Tibial nerve (tissue), 4 donors: ENCODE measurements at regions not wholly inside any gene's neighbourhood (a gene's known extent, or its start where the extent isn't known, plus 50 kb on each side); places are given as distances from the start of the nearest gene placed in this dataset.

ENCODE experiments used
- EP300 ChIP-seq, 2 donors: sonication (generic); formaldehyde crosslinking; IDR thresholded peaks; one replicate each; pipeline ENCODE4 v1.6.1; 2017; ENCODE audit warnings: antibody characterized with exemption in 2 of 2, mild to moderate bottlenecking in 1 of 2
- POLR2A ChIP-seq, 2 donors: fragments of 450-650 bp; IDR thresholded peaks; one replicate each; pipeline ENCODE4 v1.6.1; 2017; ENCODE audit warnings: antibody characterized with exemption in 2 of 2, mild to moderate bottlenecking in 2 of 2, moderate library complexity in 2 of 2
- TF ChIP-seq, protein P1 (sequence below), 5 experiments: fragments of 200-600 bp in 3 of 5; fragments of 450-650 bp in 2 of 5; sonication (generic) in 3 of 5; IDR thresholded peaks; one replicate each; pipeline ENCODE4 v1.5.1; 2016 to 2019; ENCODE audit warnings: antibody characterized with exemption in 5 of 5, mild to moderate bottlenecking in 3 of 5, moderate library complexity in 2 of 5

DNA sequence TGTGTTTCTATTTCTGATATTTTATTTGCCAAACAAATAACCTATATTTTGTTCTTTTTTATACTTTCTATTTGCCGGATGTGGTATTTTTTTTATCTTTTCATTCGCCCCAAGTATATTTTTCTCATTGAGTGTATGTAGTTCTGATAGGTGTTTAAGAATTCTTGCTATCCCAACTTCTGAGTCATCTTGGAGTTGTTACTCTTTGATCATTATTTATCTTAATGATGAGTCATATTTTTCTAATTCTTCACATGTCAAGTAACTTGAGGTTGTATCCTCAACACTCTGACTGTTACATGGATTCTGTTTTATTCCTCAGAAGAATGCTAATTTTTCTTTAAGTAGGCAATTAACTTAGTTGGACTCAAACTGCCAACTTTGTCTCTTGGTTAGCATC lies 498.1 kb downstream of the TLE1 start:
- TF ChIP-seq, protein P1, sequence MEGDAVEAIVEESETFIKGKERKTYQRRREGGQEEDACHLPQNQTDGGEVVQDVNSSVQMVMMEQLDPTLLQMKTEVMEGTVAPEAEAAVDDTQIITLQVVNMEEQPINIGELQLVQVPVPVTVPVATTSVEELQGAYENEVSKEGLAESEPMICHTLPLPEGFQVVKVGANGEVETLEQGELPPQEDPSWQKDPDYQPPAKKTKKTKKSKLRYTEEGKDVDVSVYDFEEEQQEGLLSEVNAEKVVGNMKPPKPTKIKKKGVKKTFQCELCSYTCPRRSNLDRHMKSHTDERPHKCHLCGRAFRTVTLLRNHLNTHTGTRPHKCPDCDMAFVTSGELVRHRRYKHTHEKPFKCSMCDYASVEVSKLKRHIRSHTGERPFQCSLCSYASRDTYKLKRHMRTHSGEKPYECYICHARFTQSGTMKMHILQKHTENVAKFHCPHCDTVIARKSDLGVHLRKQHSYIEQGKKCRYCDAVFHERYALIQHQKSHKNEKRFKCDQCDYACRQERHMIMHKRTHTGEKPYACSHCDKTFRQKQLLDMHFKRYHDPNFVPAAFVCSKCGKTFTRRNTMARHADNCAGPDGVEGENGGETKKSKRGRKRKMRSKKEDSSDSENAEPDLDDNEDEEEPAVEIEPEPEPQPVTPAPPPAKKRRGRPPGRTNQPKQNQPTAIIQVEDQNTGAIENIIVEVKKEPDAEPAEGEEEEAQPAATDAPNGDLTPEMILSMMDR (IDR thresholded peaks at IDR 0.05): no peak
- no peak for TF ChIP-seq EP300 (IDR thresholded peaks at IDR 0.05)
- no peak for TF ChIP-seq POLR2A (IDR thresholded peaks at IDR 0.05)
